Embryonic facial prominence (tissue), 1 donor: ENCODE measurements at regions not wholly inside any gene's neighbourhood (a gene's known extent, or its start where the extent isn't known, plus 50 kb on each side); places are given as distances from the start of the nearest gene placed in this dataset.

Experiments
- DNase-seq: peaks from one replicate; pipeline ENCODE4 v3.0.0-alpha.2; 2016; ENCODE audit errors: extremely low spot score

GRCh38 chr3:147757866-147758265, 348.7 kb downstream of the ZIC1 start:
- DNase-seq = no peak

DNA sequence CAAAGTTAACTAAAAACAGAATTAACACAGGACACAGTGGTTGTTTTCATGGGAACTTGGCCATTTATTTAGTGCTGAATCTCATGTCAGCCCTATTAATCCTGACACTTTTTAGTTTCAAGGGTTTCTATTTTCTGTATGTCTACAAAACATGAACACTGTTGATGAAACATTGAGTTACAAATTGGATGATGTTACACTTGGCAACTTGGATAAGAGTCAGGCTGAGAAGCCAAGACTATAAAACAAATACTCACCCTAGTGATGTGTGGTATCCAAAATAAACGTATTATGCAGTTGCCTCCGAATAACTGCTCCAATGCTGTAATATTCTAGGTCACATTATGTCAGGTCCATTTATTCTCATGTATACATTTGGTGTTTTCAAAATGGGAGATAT, 349.6 kb downstream of the ZIC1 start:
- no peak for DNase-seq

- DNase-seq = no peak
These were observed 350.9 kb downstream of the ZIC1 start for GRCh38 chr3:147760085-147760484.

DNA sequence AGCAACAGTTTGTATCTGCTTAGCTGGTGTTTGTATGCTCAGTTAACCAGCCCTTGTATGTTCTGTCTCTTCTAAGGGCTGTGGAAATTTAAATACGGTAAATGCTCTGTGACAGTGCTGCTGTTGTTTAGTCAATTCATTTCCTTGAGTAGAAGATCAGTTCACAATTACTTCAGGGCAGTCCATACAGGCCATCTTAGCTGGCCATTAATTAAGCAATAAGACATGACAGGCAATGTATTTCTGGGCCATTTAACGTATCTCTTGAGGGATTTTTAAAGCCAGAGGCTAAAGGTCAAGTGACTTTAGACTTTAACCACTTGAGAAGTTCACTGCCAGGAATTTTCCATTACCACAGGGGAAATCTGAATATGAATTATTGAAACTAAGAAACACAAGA, 351.8 kb downstream of the ZIC1 start:
- DNase-seq = no peak

DNA sequence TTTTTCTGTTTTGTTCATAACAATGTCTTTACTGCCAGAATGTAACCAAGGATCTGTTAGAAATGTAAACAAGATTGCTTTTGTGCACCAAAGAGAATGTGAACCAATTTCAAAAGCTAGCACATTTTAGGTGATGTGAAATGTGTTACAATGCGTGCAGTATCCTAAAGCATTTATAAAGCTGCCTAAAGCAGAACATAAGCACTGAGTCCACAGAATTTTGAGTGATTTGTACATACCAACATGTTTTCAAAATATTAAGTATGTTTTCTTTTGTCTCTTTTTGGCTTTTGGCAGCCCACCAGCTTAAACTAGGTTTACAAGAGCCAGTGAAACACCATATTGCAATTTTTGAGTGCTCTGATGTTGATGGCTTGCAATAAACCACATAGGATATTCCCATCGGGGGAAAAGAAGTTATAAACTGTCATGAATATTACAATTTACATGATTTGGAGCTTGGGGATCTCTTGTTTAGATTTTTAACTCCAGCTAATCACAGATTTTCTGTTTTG, 364.0 kb downstream of the ZIC1 start:
- DNase-seq = no peak

- DNase-seq = no peak
These were observed 366.2 kb downstream of the ZIC1 start for GRCh38 chr3:147775411-147775810.

GRCh38 chr3:147775816-147776530, 366.8 kb downstream of the ZIC1 start:
- DNase-seq = no peak

DNA sequence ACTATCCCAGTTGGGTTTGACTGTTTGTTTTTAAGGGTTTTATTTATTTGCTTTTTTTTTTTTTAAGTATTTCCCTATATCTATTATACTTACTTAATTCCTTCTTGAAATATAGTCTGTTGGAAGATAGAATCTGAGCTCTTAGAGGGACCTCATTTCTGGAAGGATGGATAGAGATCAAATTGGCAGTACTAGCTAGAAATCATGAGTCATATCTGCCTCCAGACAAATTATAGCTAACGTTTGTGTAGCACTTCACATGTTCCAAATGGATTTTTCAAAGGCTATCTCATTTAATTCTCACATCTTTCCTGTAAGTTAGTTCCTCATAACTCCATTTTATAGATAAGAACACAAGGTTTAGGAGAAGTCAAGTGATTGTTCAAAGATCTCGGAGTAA, 384.7 kb downstream of the ZIC1 start:
- DNase-seq = no peak

DNA sequence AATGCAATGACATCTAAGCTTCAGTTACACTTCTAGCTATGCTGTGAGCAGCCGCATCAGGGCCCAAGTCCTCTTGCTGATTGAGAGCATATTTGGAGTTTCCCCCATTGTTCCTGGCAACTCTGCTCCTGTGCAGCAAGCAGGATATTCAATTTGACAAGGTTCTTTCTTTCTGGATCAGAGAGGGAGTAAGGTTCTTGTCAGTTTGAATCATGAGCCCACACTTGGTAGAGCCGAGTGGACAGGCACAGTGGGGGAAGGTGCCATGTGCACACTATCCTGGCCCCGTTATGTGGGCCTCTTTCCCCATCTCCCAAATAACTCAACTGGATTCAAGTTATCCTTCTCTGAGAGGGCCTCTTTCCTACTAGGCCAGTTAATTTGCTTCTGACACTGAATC, 385.4 kb downstream of the ZIC1 start:
- DNase-seq = no peak

DNA sequence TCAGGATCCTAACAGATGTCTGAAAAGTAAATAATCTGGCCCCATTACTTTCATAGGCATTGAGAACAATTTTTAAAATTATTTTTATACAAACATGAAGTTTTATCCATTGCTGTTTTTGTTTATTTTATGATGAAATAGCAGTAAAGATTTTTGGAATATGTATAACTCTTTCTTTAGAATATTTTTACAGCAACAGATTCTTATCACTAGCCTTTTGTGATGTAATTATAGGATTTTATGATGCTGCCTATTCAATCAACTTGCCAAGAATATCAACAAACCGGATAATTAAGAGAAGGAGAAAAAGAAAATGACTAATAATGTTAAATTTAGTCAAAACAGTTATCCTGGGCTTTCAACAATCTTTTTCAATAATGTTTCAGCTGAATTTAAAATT, 386.3 kb downstream of the ZIC1 start:
- DNase-seq = no peak

DNA sequence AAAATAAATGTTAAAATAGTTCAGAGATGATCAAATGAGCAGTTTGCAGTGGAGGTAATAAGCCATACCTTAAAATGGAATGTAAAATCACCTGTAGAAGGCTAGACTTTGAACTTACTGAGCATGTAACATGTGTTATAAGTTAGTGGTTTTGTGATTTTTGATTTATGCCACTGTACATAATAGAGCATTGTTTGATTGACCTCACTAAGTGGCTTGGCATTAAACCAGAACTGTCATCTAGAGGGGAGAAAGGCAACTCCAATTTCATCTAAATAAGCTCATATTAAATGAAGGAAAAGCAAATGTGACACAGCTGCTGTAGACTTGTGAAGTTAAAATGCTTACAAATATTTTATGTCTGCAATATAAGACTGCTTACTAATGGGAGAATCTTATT, 387.9 kb downstream of the ZIC1 start:
- DNase-seq = no peak

- DNase-seq = no peak
These were observed 390.4 kb downstream of the ZIC1 start for GRCh38 chr3:147799601-147800000.

- DNase-seq = no peak
These were observed 398.6 kb downstream of the ZIC1 start for GRCh38 chr3:147807776-147808175.

GRCh38 chr3:147809206-147809605, 400.0 kb downstream of the ZIC1 start:
- DNase-seq = no peak

DNA sequence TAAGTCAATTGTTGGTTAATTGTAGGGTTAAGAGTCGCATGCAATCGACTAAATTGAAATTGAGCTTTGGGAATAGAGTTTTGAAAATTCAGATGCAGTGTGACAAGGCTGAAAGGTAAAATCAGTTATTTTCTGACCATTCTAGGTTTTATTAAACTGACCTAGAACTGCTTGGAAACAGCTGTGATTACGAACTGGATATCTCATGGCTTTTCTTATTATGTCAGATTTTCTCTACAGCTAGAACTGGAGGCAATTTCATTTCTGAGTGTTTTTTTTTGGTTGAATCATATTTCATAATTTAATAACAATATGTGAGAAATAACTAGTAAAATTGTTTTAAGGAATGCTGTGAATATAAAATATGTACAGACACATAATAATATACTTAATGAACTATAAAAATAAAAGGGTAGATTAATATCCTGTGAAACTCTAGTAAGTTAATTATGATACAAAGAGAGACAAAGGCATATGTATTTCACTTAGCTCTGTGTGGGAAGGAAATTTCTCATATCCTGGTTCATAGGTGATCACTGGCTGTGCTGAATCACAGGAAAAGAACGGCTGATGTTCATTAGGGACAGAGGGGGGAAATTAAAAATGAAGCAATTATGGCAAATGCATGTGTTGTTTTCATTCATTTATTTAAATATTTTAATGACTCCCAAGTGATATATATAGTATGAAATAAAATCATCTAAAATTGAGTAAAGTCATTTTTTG, 403.2 kb downstream of the ZIC1 start:
- no peak for DNase-seq

- DNase-seq = no peak
These were observed 404.1 kb downstream of the ZIC1 start for GRCh38 chr3:147813256-147813655.

DNA sequence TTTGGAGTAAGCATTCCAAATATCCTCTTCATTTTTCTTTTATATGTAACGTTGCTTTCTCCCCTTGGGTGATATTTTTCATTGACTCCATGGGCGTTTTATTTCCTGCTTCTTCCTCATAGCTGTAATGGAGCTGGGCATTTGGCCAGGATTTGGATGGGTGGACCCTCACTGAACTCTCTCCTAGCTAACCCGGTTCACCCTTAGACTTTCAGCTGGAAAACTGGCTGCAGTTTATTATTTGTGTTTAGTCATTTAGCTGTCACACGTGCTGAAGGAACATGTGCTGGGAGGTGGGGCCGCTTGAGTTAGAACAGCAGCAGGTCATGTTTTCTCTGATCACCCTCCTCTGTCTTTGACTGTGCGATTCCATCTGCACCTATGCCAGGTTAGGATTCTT, 407.6 kb downstream of the ZIC1 start:
- no peak for DNase-seq

- no peak for DNase-seq
These were observed 423.4 kb downstream of the ZIC1 start for GRCh38 chr3:147832611-147833010.

DNA sequence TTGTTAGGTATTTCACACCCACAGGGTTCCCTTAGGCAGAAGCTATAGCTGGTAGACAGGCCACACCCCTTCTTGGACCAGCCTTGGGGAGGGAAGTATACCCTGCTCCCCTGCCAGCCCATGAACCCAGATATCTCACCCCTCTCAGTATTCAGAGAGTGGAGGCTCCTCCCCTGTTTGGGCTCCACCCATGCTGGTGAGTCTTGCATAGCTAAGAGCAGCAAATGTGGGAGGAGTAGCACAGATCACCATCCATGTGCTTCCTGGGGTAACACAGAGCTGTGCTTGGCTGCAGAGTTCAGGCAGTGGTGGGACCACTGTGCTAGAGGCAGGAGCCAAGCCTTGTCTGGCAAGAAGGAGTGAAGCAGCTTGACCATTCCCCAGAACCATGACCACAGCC, 427.2 kb downstream of the ZIC1 start:
- DNase-seq = no peak

DNA sequence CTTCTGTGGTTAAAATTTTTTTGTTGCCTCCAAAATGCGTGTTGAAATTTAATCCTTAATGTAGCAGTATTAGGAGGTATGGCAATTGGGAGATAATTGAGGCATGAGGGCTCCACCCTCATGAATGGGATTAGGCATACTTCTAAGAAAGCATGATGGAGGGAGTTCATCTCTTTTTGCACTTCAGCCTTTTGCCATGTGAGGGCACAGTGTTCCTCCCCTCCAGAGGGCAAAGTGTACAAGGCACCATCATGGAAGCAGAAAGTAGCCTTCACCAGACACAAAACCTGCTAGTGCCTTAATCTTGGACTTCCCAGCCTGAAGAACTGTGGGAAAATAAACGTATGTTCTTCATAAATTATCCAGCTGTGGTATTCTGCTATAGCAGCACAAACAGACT, 429.5 kb downstream of the ZIC1 start:
- DNase-seq = no peak

- no peak for DNase-seq
These were observed 434.2 kb downstream of the ZIC1 start for GRCh38 chr3:147843331-147843730.

DNA sequence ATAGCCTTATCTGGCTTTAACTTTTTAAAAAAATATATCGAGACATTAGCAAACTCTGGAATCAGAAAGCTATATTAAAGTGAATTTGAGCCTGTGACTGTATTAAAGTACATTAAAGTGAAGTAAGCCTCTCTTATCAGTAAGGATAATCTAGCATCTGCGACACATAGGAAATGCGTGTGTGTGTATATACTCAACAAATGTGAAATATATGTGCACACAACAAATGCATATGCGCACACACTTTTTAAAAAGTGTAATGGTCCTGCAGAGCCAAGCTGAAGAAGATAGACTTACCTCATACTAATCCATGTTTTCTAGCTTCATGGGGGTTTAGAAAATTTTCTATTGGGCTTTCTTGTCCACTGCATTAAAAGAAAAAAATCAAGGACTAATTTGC, 437.1 kb downstream of the ZIC1 start:
- DNase-seq = no peak

DNA sequence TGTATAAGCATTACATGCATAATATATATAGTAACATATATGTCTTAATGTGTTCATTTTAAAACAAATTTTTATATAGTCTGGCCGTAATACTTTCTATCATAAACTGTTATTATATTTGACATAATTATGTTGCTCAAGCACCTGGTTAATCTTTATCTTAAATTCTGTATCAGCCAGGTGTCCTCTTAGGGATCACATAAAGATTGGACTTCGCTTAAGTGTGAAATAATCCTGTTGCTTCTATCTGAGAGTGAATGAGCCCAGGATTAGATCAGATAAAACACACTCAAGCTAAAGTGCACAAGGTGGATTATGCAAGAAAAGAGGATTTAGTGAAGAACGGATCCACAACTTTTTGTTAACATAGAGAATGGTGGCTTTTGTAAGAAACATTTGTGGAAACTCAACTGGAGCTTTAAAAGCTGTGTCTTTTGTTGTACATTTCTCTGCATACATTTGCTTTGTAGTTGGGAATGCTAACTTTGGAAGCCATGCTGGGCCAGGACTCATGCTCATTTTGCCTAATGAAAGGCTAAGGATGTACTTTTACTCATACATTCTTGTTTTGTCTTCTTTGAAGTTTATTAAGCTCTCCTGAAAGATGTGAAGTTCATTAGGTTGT, 437.8 kb downstream of the ZIC1 start:
- DNase-seq = no peak
